ENCODE measurements at regions not wholly inside any gene's neighbourhood (a gene's known extent, or its start where the extent isn't known, plus 50 kb on each side); places are given as distances from the start of the nearest gene placed in this dataset.

GRCh38 chr13:85638815-85639393 is 160.3 kb downstream of the SLITRK6 start:
- TF ChIP-seq NFIC (IDR thresholded peaks at IDR 0.05; ENCODE audit: low read depth, low read length) (no peak), TAF1 (IDR thresholded peaks at IDR 0.05; ENCODE audit: borderline replicate concordance, low read depth, low read length) (no peak), NR2C1 (IDR thresholded peaks at IDR 0.05) (no peak), CTCF (IDR thresholded peaks at IDR 0.05 in 2 of 3, conservative IDR thresholded peaks at IDR 0.05 in 1 of 3; ENCODE audit: control insufficient read depth in 2 of 3, extremely low read depth in 1 of 3, insufficient read depth in 1 of 3, low read depth in 3 of 3, low read length in 3 of 3) (no peak), SREBF2 (IDR thresholded peaks at IDR 0.05; ENCODE audit: low read length) (no peak), EZH2 (IDR thresholded peaks at IDR 0.05; ENCODE audit: borderline replicate concordance, control insufficient read depth, low read depth, low read length) (no peak), POLR2A (IDR thresholded peaks at IDR 0.05; ENCODE audit: low read depth, low read length) (no peak), EP300 (IDR thresholded peaks at IDR 0.05; ENCODE audit: borderline replicate concordance in 1 of 2, control insufficient read depth in 1 of 2, low read depth in 2 of 2, low read length in 2 of 2) (no peak), IRF3 (IDR thresholded peaks at IDR 0.05) (no peak), SMAD1 (IDR thresholded peaks at IDR 0.05; ENCODE audit: low read depth, partially characterized antibody) (no peak), RCOR1 (conservative IDR thresholded peaks at IDR 0.05; ENCODE audit: low read depth, low read length) (no peak), NR2C2 (IDR thresholded peaks at IDR 0.05; ENCODE audit: borderline replicate concordance, control insufficient read depth, insufficient read length, low read depth) (no peak), POLR2AphosphoS5 (IDR thresholded peaks at IDR 0.05; ENCODE audit: low read length) (no peak), SP1 (IDR thresholded peaks at IDR 0.05; ENCODE audit: low read depth, low read length) (no peak)
